RWPE1 (cell line): ENCODE measurements at regions not wholly inside any gene's neighbourhood (a gene's known extent, or its start where the extent isn't known, plus 50 kb on each side); places are given as distances from the start of the nearest gene placed in this dataset.
"Not testable (repeated sequence)": the region's sequence is repeated elsewhere in the genome, so short reads cannot be mapped to it uniquely, and the experiment has no call there.

Experiments
- CTCF ChIA-PET: fragments of 350-600 bp; sonication (Branson Sonifier 250); formaldehyde crosslinking; extraction: SDS; loops from one replicate; lab custom pipeline; 2021; lab: Yijun Ruan, JAX
- POLR2A ChIA-PET: fragments of 400-600 bp; formaldehyde crosslinking; extraction: SDS; loops from one replicate; lab custom pipeline; 2020; ENCODE audit warnings: antibody characterized with exemption; ENCODE audit not compliant: low non-redundant PET; lab: Yijun Ruan, JAX
- DNase-seq: peaks from one replicate; pipeline ENCODE4 v3.0.0; 2012; ENCODE audit warnings: low spot score
- H3K27ac ChIP-seq: fragments of 450-650 bp; 2 replicates; pipeline ENCODE4 v1.5.1; 2017
- TF ChIP-seq, protein P1 (sequence below): fragments of 450-650 bp; conservative IDR thresholded peaks from 2 replicates; pipeline ENCODE4 v1.5.1; 2017; ENCODE audit warnings: low read depth, mild to moderate bottlenecking

DNA sequence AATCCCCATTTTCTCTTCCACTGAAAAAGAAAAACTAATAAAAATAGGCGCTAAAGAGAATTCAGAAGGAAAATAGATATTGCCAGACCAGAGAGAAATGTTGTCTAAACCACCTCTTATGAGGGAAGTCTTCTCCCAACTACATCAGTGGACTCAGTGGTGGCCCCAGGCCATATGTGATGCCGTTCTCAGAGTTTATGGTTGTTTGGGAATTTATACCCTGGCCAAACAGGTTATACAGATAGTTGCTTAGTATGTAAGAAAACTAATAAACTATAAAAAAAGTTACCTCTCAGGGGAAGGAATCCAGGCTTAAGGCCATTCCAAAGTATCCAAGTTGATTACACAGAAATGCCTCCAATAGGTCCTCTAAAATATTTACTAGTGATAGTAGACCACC lies 103.4 kb upstream of the RBM19 start:
- DNase-seq, result no peak
- TF ChIP-seq, protein P1, sequence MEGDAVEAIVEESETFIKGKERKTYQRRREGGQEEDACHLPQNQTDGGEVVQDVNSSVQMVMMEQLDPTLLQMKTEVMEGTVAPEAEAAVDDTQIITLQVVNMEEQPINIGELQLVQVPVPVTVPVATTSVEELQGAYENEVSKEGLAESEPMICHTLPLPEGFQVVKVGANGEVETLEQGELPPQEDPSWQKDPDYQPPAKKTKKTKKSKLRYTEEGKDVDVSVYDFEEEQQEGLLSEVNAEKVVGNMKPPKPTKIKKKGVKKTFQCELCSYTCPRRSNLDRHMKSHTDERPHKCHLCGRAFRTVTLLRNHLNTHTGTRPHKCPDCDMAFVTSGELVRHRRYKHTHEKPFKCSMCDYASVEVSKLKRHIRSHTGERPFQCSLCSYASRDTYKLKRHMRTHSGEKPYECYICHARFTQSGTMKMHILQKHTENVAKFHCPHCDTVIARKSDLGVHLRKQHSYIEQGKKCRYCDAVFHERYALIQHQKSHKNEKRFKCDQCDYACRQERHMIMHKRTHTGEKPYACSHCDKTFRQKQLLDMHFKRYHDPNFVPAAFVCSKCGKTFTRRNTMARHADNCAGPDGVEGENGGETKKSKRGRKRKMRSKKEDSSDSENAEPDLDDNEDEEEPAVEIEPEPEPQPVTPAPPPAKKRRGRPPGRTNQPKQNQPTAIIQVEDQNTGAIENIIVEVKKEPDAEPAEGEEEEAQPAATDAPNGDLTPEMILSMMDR, result no peak
- no peak overlapping the region for H3K27ac ChIP-seq
- ChIA-PET POLR2A (no interaction called here), CTCF (no interaction called here)

DNA sequence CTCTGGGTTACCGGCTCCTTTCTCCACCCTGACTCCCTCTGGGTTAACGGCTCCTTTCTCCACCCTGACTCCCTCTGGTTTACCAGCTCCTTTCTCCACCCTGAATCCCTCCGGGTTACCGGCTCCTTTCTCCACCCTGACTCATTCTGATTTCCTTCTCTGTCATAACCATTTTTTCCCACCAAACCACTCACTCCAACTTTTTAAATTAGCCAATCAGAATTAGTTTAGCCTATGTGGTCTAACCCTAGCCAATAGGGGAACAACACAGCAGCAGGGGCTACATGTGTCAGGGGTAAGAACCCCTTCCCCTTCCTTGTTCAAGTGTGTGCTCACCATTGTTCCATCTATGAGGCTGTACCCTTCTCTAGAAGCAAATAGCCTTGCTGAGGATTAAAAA lies 98.4 kb upstream of the RBM19 start:
- ChIA-PET POLR2A (no interaction called here), CTCF (no interaction called here)

DNA sequence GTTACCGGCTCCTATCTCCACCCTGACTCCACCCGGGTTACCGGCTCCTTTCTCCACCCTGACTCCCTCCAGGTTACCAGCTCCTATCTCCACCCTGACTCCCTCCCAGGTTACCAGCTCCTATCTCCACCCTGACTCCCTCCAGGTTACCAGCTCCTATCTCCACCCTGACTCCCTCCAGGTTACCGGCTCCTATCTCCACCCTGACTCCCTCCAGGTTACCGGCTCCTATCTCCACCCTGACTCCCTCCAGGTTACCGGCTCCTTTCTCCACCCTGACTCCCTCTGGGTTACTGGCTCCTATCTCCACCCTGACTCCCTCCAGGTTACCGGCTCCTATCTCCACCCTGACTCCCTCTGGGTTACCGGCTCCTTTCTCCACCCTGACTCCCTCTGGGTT lies 97.9 kb upstream of the RBM19 start:
- H3K27ac ChIP-seq, POLR2A ChIA-PET, CTCF ChIA-PET: not testable (repeated sequence)

More for the DNA sequence above, 98.4 kb upstream of the RBM19 start:
- H3K27ac ChIP-seq, result no peak overlapping the region
- TF ChIP-seq, protein P1, result no peak
- no peak for DNase-seq

DNA sequence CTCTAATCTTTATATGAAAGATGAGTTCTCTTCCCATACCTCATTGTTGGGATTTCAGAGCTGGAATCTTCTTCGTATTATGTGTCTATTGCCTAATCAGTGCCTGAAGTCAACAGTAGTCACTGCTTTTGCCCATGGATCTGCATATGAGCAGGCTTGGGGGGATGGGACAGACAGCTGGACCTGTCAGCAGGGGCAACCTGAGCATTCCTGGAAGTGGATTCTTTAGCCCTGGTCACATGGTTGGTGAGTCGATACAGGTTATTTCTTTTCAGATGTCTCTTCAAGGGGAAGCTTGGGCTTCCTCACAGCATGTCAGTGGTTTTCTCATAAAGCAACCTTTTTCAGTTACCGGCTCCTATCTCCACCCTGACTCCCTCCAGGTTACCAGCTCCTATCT lies 97.3 kb upstream of the RBM19 start:
- DNase-seq, result no peak
- CTCF ChIA-PET, result no interaction called here
- POLR2A ChIA-PET, result no interaction called here
- H3K27ac ChIP-seq, result no peak overlapping the region
- TF ChIP-seq, protein P1, result no peak

More for the DNA sequence above, 97.9 kb upstream of the RBM19 start:
- not testable (repeated sequence) for DNase-seq

DNA sequence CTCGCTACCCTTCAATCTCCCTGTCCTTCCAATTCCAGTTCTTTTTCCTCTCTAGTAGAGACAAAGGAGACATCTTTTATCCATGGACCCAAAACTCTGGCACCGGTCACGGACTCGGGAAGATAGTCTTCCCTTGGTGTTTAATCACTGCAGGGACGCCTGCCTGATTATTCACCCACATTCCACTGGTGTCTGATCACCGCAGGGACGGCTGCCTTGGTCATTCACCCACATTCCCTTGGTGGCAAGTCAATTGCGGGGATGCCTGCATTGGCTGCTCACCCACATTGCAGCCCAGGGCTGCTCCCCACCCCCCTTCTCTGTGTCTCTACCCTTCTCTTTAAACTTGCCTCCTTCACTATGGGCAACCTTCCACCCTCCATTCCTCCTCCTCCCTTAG lies 90.2 kb upstream of the RBM19 start:
- POLR2A ChIA-PET, CTCF ChIA-PET, H3K27ac ChIP-seq, DNase-seq: not testable (repeated sequence)

DNA sequence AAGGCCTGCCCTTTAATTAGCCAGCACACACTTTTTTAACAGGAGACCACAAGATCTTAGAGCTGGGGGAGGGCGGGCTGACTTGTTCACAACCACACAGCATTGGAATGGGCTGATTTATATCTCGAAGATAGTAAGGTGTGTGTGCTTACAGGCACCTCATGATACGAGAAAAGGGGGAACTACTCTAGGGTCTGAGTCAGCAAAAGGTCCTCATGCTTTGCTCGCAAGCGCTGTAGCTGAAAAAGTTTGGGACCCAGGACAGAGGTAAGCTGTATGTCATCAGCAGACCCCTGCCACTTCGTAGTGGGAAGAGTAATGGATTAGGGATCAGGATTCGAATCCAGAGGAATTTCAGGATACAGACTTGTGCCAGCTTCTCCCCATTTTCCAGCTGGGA lies 88.9 kb upstream of the RBM19 start:
- DNase-seq, result no peak
- no peak overlapping the region for H3K27ac ChIP-seq
- ChIA-PET POLR2A (no interaction called here), CTCF (no interaction called here)
- TF ChIP-seq, protein P1, result no peak

DNA sequence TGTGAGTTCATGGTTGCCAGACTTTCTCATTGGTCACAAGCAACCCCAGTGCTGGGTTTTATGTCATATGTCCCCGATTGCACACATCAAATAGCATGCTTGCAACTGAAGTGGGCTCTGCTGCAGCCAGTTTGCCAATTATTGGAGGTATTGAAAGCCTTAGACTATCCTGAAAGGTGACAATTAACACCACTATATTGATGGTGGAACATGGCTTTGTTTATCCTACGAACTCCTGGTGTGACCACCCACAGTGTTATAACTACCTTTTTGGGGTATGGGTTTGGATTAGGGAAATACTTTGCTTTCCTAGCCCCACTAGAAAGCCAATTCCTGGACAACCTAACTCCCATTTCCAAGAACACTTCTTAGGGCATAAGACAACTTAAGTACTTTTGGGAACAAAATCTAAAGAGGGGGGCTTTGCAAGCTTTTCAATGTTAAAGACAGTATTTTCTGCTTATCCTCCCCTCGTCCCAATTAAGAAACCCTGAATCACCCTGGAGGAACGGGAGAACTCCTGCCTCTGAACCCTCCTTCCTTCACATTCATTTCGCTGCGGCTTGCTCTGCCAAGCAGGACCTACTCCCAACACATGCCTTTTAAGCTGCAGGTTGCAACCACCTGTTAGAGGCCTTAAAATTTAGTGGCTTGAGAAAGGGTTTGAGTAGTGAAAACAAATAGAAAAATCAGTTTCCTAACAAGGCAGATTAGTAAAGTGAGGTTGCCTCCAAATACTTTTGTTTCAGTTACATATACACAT lies 80.3 kb upstream of the RBM19 start:
- ChIA-PET CTCF (no interaction called here), POLR2A (no interaction called here)
- TF ChIP-seq, protein P1, result no peak
- no peak for DNase-seq
- no peak overlapping the region for H3K27ac ChIP-seq
